SIG-M5 treated with dmso at 0.1 percent for 504 hours (cell line): ENCODE measurements at regions not wholly inside any gene's neighbourhood (a gene's known extent, or its start where the extent isn't known, plus 50 kb on each side); places are given as distances from the start of the nearest gene placed in this dataset.
"Not testable (repeated sequence)": the region's sequence is repeated elsewhere in the genome, so short reads cannot be mapped to it uniquely, and the experiment has no call there.

Experiments used
- DNase-seq: peaks from one replicate; lab custom pipeline; 2025; ENCODE audit not compliant: unreplicated experiment; lab: John Stamatoyannopoulos, UW

DNA sequence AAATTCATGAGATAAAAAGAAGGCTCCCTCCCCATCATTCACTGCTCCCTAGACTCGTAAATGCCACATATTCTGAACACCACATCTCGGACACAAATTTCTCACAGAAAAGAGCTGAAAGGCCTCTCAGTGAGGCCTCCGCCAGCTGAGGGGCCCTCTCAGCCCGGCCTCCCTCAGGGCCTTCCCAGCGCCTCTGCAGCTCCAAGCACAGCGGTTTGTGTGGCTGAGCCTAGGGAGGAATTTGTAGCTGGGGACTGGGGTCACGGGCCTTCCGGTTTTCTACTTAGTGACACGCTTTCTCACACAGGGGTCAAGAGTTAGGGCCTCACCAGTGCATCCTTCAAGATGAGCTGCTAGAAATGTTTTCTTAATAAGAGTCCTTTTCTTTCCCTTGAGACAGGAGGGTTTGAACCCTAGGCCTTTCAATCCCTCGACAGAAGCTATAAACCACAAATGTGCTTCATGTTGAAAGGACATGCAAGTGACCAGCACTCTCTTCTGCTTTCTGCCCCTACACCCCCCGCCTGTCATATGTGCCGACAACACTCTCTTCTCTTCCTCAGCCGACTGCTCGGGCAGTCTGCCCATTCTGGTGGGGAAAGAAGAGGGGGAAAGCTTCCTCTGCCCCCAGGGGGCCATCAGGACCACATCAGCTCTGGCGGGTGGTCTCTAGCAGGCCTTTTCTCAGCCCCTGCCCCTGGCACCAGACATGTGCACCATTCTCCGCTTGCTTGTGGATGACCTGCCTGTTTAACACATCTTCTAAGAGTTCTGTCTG, 104.9 kb downstream of the CHIC2 start:
- no peak for DNase-seq

DNA sequence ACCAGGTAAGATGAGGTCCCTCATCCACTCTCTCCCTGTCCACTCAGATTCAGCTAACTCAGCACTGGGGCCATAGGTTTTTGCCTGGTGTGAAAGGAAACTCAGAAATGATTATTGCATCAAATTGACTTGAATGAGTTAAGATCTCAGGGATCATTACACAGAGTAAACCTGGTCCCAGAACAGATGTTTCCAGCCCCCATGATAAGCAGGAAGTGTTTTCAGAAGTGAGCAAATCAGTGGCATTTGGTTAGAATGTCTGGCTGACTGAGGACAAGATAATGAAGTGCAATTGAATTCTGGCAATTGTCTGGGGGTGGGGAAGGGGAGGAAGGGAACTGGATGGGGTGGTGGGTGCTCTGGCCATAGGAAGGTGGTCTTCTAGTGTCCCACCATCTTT, 108.0 kb downstream of the CHIC2 start:
- DNase-seq: no peak

DNA sequence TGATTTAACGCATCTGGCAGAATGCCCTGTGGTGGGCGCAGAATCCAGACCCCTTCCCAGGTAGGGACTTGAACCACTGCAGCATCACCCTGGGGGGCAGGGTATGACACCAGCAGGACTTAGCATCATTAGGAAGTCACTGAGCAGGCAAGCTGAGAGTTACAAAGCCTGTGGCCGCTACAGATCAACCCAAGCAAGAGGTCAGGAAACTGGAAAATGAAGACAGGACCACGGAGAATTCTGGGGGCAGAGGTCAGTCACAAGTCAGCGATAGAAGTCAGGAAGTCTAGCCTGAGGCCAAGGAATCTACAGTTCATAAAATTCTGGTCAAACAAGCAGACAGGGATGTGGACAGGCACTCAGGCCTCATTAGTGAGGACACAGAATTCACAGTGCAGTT, 108.4 kb downstream of the CHIC2 start:
- DNase-seq: no peak

- DNase-seq: no peak
Observed at GRCh38 chr4:53951414-53951813, 113.0 kb downstream of the CHIC2 start.

DNA sequence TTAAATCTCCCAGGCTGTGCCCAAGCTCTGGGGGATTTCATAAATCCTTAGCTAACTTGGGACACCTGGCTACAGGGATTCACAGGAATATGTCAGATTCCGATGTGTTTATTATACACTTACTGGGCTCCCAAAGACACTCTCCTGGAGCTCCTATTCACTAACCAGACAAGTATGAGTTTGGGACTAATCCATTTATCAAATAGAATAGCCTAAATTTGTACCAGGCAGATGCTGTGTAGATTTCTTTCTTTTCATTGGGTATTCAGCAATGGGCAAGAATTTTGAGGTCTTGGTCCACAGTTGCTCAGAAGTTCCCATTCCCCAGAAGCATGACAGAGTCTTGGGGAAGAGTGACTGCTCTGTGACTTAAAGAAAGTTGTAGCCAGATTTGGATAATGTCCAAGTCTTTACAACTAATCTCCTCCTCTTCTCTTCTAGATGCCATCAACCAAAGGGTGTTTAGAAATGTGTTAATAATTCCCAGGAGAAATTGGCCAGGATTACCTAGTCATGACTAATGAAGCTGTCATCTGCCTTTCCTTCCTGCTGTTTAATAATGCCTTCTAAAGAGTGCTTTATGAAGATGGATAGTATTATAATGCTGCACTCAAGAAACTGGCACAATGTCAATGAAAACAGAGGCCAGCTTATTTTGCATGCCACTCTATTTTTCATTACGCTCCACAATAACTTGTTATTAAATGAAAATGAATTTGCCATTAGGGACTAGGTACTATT, 120.9 kb downstream of the CHIC2 start:
- no peak for DNase-seq

DNA sequence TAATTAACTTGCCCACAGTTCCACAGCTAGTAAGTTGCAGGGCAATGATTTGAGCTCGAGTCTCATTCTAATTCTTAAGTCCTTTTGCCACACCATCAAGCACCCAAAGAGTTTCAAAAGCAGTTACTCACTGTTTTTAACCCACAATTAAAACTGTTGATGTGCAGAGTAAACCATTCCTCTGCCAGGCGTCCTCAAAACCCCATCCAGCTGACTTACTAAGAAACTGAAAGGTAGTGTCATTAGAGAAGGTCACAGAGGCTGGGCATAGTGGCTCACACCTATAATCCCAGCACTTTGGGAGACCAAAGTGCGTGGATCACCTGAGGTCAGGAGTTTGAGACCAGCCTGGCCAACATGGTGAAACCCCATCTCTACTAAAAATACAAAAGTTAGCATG, 121.7 kb downstream of the CHIC2 start:
- DNase-seq: no peak

- DNase-seq: no peak
Observed at GRCh38 chr4:53941331-53941730, 123.1 kb downstream of the CHIC2 start.

GRCh38 chr4:53939892-53940291, 124.5 kb downstream of the CHIC2 start:
- DNase-seq: not testable (repeated sequence)

DNA sequence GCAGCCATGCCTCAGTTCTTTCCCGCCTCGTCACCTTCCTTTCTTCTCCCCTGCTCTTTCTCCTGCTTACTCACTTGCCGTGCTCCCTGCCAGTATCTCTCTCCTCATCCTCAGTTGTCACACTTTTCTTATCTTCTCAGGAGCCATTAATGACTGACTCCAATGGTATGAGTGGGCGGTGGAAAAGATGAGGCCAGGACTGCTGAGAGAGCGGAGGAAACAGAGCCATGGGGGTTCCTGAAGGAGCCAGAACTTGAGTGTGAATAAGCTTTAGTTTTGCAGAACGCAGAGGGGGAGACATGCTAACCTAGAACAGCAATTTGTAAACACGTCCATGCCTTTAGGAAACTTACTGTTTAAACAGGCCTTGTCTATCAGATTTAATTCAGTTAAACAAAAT, 126.5 kb downstream of the CHIC2 start:
- DNase-seq: no peak

DNA sequence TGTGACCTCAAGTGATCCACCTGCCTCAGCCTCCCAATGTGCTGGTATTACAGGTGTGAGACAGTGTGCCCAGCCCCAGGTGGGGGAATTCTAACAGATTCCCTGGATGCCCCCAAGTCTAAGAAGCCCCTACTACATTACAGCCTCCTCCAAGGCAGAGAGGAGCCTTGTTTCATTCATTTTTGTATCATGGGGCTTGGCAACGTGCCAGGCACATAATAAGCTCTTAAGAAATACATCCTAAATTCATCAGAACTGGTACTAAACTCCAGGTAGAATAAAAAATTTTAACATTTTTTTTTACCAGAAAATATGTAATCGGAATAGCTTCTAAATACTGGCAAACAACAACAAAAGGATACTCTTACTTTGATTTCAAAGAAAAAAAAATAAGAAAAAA, 127.1 kb downstream of the CHIC2 start:
- DNase-seq: no peak

GRCh38 chr4:53935780-53936179, 128.6 kb downstream of the CHIC2 start:
- no peak for DNase-seq

DNA sequence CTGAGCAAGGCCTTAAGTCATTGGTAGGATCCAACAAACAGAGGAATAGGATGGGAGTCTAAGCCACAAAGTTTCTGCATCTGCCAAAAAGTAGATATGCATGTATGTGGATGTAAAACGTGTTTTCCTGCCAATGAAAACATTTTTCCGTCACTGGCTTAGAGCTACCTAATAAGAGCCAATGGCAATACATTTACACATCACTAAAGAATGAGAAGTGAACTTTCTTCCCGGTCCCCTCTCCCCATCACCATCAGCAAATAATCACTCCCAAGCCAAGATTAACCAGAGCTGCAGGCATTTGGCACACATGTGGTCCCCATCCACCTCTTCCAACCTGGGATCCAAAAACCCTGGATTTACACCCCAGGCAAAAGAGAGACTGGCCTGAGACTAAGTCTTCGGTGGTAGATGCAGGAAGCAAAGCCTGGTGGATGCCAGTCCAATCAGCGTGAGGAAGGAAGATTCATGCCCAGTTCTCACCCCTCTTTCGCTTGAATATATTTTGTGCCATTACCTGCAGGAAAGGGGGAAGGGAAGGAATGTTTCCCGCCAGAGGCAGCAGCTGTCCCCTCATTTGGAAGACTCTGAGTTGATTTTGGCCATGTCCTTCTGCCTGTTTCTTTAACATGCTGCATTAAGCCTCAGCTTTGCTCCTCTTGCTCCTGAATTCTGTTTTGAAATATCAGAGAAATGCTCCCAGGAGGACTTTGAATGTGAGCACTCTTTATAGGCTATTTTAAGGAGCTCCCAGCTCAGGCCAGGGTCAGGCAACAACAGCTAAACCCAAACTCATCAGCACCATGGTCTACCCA, 131.4 kb downstream of the CHIC2 start:
- DNase-seq: no peak

DNA sequence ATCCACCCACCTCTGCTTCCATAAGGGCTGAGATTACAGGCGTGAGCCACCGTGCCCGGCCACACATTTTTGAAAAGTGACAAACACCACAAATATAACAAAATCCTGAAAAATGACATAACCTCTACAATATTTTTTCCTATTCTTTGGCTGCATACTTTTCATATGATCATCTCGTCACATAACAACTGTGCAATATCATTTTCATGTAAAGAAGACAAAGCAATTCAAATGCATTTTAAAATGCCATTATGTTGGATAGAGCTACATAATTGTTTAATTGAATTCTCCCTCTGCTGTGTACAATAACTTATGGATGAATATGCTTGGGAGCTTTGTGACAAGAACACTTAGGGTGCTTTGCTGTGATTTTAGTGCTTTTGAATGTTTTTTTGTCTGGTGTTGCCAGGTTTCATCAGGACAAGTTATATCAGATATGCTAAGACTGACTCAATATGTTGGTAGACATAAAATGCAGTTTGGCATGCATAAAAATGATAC, 132.9 kb downstream of the CHIC2 start:
- no peak for DNase-seq

DNA sequence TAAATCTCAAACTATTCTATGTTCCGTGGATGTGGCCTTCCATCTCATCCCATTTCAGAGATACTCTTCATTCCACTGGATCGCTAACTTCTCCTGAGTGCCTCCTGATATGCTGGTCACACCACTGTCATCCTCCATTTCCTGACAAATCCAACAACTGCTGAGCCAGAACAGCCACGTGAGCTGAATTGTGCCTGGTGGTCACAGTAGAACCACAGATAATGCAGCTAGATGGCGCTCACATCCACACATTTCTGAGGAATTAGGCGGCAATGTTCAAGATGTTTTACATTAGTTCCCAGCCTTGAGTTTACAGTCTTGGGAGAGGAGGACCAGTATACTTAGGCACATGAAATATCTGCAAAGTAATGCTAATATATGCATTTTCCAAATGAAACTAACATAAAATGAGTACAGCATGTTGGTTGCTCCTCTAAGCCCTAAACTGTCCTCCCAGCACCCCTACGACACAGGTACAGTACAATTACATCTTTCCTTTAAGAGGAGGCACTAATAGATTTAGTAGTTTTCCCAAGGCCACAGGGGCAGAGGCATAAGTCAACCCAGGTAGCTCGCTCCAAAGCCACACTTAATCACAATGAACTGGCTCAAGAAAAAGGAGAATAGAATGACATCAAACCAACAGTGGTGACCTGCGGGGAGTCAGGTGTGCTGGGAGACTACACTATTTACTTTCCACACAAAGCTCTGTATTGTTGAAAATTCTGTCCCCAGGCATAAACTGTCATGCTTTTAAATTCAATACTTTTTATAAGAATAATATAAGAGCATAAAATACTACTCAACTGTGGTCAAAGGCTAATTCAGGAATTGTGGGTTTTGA, 134.2 kb downstream of the CHIC2 start:
- DNase-seq: peak; percentile 71

- DNase-seq: no peak
Observed at GRCh38 chr4:53929311-53929710, 135.1 kb downstream of the CHIC2 start.

GRCh38 chr4:53928825-53929224, 135.6 kb downstream of the CHIC2 start:
- peak; percentile 55 for DNase-seq

- DNase-seq: no peak
Observed at GRCh38 chr4:53925050-53925605, 139.3 kb downstream of the CHIC2 start.

DNA sequence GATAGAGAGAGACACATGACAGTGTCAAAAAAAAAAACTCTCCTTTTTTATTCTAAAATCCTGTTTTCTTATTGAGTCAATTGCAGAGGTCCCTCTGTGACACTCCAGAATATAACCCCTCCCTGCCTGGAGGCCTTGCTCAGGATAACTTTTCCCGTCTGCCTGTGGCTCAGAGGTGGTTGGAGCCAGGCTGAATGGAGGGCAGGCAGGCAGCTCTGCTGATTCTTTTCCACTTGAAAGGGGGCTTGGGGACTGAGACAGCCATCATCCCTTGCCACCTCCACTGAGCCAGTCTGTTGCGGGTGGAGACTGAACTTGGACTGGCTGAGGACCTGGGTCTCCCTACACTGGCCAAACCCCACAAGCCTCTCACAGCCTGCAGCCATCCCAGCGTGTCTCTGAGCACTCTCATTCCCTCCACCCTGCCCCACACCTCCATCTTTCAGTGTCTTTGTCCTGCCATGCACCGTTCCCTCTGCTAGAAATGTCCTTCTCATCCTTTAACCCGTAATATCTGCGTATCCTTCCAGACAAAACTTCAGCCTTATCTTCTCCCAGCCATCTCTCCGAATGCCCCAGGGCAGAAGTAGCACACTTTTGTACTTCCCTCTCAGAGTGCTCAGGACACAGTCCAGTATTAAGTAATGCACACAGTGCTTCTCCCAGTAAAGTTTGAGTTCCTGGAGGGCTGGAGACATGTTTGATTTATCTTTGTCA, 139.9 kb downstream of the CHIC2 start:
- no peak for DNase-seq

DNA sequence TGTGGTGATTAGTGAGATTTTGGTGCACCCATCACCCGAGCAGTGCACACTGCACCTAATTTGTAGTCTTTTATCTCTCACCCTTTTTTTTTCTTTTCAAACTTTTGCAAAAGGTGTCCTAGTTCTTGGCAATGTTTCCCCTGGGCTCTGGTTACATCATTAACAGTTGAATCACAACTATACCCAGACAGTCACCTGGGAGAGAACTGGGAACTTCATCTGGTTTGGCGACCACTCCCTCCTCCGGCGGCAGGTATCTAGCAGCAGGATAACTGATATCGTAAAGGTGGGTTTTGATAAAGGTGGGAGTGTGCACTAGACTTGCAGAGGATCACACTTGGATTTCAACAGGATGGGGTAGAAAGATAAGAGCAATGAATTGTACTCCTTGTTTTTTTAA, 140.5 kb downstream of the CHIC2 start:
- no peak for DNase-seq

DNA sequence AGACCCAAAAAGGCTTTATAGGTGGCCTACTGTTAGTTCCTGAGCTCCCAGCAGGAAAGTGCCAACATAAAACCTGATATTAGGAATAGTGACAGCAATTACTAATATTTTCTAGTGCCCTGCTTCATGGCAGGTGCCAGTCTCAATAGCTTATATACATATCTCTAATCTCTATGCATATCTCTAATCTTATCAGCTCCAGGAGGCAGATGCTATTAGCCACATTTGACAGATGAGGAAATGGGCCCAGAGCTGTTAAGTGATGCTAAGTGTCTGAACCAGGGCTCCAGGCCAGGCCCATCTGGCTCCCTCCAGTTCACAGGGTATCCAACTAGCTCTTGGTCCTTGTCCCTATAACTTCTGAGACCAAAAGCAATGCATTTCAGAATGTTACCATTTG, 142.5 kb downstream of the CHIC2 start:
- DNase-seq: no peak
